Trophoblast cell (in vitro differentiated cells and primary cell): ENCODE measurements at regions not wholly inside any gene's neighbourhood (a gene's known extent, or its start where the extent isn't known, plus 50 kb on each side); places are given as distances from the start of the nearest gene placed in this dataset.

Experiments used
- DNase-seq, 2 donors: peaks; one replicate each; pipeline ENCODE4 v3.0.0-alpha.2; 2016
- H2AFZ ChIP-seq: 2 replicates; pipeline ENCODE4 v1.6.1; 2013; ENCODE audit warnings: low read length, moderate library complexity, mild to moderate bottlenecking; ENCODE audit not compliant: insufficient read depth, poor library complexity
- H2AK5ac ChIP-seq: 2 replicates; pipeline ENCODE4 v1.6.1; 2013; ENCODE audit warnings: mild to moderate bottlenecking, low read length
- H2BK120ac ChIP-seq: 2 replicates; pipeline ENCODE4 v1.6.1; 2013; ENCODE audit warnings: low read length, mild to moderate bottlenecking, moderate library complexity; ENCODE audit not compliant: insufficient read depth, poor library complexity
- H2BK12ac ChIP-seq: 2 replicates; pipeline ENCODE4 v1.6.1; 2013; ENCODE audit warnings: mild to moderate bottlenecking, low read length, moderate library complexity
- H2BK5ac ChIP-seq: 2 replicates; pipeline ENCODE4 v1.6.1; 2013; ENCODE audit warnings: low read length, low read depth, moderate library complexity, mild to moderate bottlenecking; ENCODE audit not compliant: poor library complexity
- H3K14ac ChIP-seq: 2 replicates; pipeline ENCODE4 v1.6.1; 2013; ENCODE audit warnings: mild to moderate bottlenecking, low read length
- H3K18ac ChIP-seq: 2 replicates; pipeline ENCODE4 v1.6.1; 2013; ENCODE audit warnings: mild to moderate bottlenecking, low read length
- H3K23ac ChIP-seq: 2 replicates; pipeline ENCODE4 v1.6.1; 2013; ENCODE audit warnings: low read length
- H3K27ac ChIP-seq: 2 replicates; pipeline ENCODE4 v1.5.1; 2013; ENCODE audit warnings: low read depth, mild to moderate bottlenecking, inconsistent platforms, low read length, moderate library complexity
- H3K27me3 ChIP-seq: 2 replicates; pipeline ENCODE4 v1.6.1; 2013; ENCODE audit warnings: inconsistent platforms, mild to moderate bottlenecking, low read length, moderate library complexity; ENCODE audit not compliant: insufficient read depth
- H3K36me3 ChIP-seq, 2 experiments: 1 replicate in 1 of 2; 2 replicates in 1 of 2; pipeline ENCODE4 v1.6.1; 2013; ENCODE audit warnings: low read length in 2 of 2, mild to moderate bottlenecking in 2 of 2, moderate library complexity in 1 of 2; ENCODE audit not compliant: insufficient read depth in 2 of 2, control insufficient read depth in 1 of 2
- H3K4ac ChIP-seq: 2 replicates; pipeline ENCODE4 v1.6.1; 2013; ENCODE audit warnings: low read depth, mild to moderate bottlenecking, low read length, moderate library complexity
- H3K4me1 ChIP-seq, 2 experiments: 1 replicate in 1 of 2; 2 replicates in 1 of 2; pipeline ENCODE4 v1.6.1; 2013; ENCODE audit warnings: low read length in 2 of 2, mild to moderate bottlenecking in 2 of 2, moderate library complexity in 1 of 2; ENCODE audit not compliant: insufficient read depth in 2 of 2, control insufficient read depth in 1 of 2
- H3K4me2 ChIP-seq: 2 replicates; pipeline ENCODE4 v1.6.1; 2013; ENCODE audit warnings: inconsistent platforms, mild to moderate bottlenecking, low read length, moderate library complexity
- H3K4me3 ChIP-seq: 2 replicates; pipeline ENCODE4 v1.5.1; 2013; ENCODE audit warnings: mild to moderate bottlenecking, low read depth, low read length, inconsistent platforms
- H3K79me1 ChIP-seq: one replicate; pipeline ENCODE4 v1.6.1; 2013; ENCODE audit warnings: low read length
- H3K79me2 ChIP-seq: 2 replicates; pipeline ENCODE4 v1.6.1; 2013; ENCODE audit warnings: low read length, mild to moderate bottlenecking; ENCODE audit not compliant: control insufficient read depth, insufficient read depth, poor library complexity
- H3K9ac ChIP-seq: 2 replicates; pipeline ENCODE4 v1.6.1; 2013; ENCODE audit warnings: mild to moderate bottlenecking, low read length
- H3K9me3 ChIP-seq: 2 replicates; pipeline ENCODE4 v1.6.1; 2013; ENCODE audit warnings: low read depth, mild to moderate bottlenecking, control low read depth, inconsistent platforms, low read length; ENCODE audit not compliant: insufficient read depth
- H4K12ac ChIP-seq: 2 replicates; pipeline ENCODE4 v1.6.1; 2013; ENCODE audit warnings: low read depth, mild to moderate bottlenecking, low read length, moderate library complexity
- H4K8ac ChIP-seq: 2 replicates; pipeline ENCODE4 v1.6.1; 2013; ENCODE audit warnings: low read depth, mild to moderate bottlenecking, low read length, moderate library complexity
- H4K91ac ChIP-seq: one replicate; pipeline ENCODE4 v1.6.1; 2013; ENCODE audit warnings: low read depth, mild to moderate bottlenecking, low read length, moderate library complexity
- WGBS: extraction: QIAGEN DNeasy Blood & Tissue Kit; methylation state at CpG from one replicate; pipeline ENCODE4 v1.1.7; 2013; ENCODE audit warnings: missing lambda C conversion rate; ENCODE audit not compliant: insufficient read length, insufficient coverage; ENCODE audit errors: extremely low coverage; 5-methylcytosine and 5-hydroxymethylcytosine counted together

DNA sequence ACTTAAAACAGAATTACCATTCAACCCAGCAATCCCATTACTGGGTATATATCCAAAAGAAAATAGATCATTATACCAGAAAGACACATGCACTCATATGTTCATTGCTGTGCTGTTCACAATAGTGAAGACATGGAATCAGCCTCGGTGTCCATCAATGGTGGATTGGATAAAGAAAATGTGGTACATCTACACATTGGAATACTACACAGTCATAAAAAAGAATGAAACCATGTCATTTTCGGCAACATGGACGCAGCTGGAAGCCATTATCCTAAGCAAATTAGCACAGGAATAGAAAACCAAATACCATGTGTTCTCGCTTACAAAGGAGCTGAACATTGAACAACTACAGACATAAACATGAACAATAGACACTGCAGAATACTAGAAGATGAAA lies 244.8 kb upstream of the PROX1 start:
- no peak overlapping the region for H2BK5ac ChIP-seq
- H3K36me3 ChIP-seq: no peaks in the 10 kb centered on the region
- H3K4ac ChIP-seq: no peak overlapping the region

GRCh38 chr1:213744780-213745179 lies 243.0 kb upstream of the PROX1 start:
- H4K12ac ChIP-seq: no peak overlapping the region
- no peak overlapping the region for H2BK5ac ChIP-seq
- H3K27ac ChIP-seq: no peak overlapping the region
- no peaks in the 10 kb centered on the region for H3K79me1 ChIP-seq
- no peak overlapping the region for H4K8ac ChIP-seq
- H4K91ac ChIP-seq: no peak overlapping the region
- WGBS: no CpG with 5 or more reads among the region's 3 CpGs
- no peak overlapping the region for H3K4me2 ChIP-seq
- H2AFZ ChIP-seq: no peak overlapping the region
- H3K36me3 ChIP-seq: no peaks in the 10 kb centered on the region
- no peak overlapping the region for H3K23ac ChIP-seq
- no peak overlapping the region for H3K18ac ChIP-seq
- DNase-seq: no peak
- no peak overlapping the region for H2BK12ac ChIP-seq
- H3K79me2 ChIP-seq: no peaks in the 10 kb centered on the region
- no peak overlapping the region for H3K4ac ChIP-seq
- H3K4me1 ChIP-seq: no peaks in the 10 kb centered on the region
- no peak overlapping the region for H2AK5ac ChIP-seq
- H3K14ac ChIP-seq: no peak overlapping the region
- no peak overlapping the region for H3K4me3 ChIP-seq
- H3K27me3 ChIP-seq: no peaks in the 10 kb centered on the region
- peaks cover 2% of the 10 kb centered on the region for H3K9me3 ChIP-seq
- no peak overlapping the region for H2BK120ac ChIP-seq
- no peak overlapping the region for H3K9ac ChIP-seq

More for the DNA sequence above, 244.8 kb upstream of the PROX1 start:
- Histone ChIP-seq H2AK5ac (no peak overlapping the region), H3K4me3 (no peak overlapping the region), H4K91ac (no peak overlapping the region), H3K4me1 (no peaks in the 10 kb centered on the region), H3K23ac (no peak overlapping the region), H3K27me3 (no peaks in the 10 kb centered on the region), H2BK12ac (no peak overlapping the region), H3K18ac (no peak overlapping the region), H3K4me2 (no peak overlapping the region), H3K9me3 (peaks cover 2% of the 10 kb centered on the region), H3K27ac (no peak overlapping the region), H3K9ac (no peak overlapping the region), H2BK120ac (no peak overlapping the region), H3K14ac (no peak overlapping the region), H3K79me1 (no peaks in the 10 kb centered on the region), H2AFZ (no peak overlapping the region), H4K12ac (no peak overlapping the region), H3K79me2 (no peaks in the 10 kb centered on the region), H4K8ac (no peak overlapping the region)
- no peak for DNase-seq
- WGBS: no CpG with 5 or more reads among the region's 4 CpGs

GRCh38 chr1:213745451-213745850 lies 242.3 kb upstream of the PROX1 start:
- H3K14ac ChIP-seq: no peak overlapping the region
- no peak overlapping the region for H3K18ac ChIP-seq
- no peaks in the 10 kb centered on the region for H3K27me3 ChIP-seq
- no peak overlapping the region for H2BK5ac ChIP-seq
- H3K4me2 ChIP-seq: no peak overlapping the region
- H3K9me3 ChIP-seq: peaks cover 2% of the 10 kb centered on the region
- WGBS: no CpG with 5 or more reads among the region's 8 CpGs
- no peak overlapping the region for H2AFZ ChIP-seq
- H3K27ac ChIP-seq: no peak overlapping the region
- H2AK5ac ChIP-seq: no peak overlapping the region
- no peaks in the 10 kb centered on the region for H3K4me1 ChIP-seq
- no peak overlapping the region for H4K12ac ChIP-seq
- H3K79me1 ChIP-seq: no peaks in the 10 kb centered on the region
- no peaks in the 10 kb centered on the region for H3K79me2 ChIP-seq
- no peak overlapping the region for H3K4me3 ChIP-seq
- no peak overlapping the region for H2BK12ac ChIP-seq
- H3K23ac ChIP-seq: no peak overlapping the region
- no peak overlapping the region for H2BK120ac ChIP-seq
- DNase-seq: no peak
- no peak overlapping the region for H4K91ac ChIP-seq
- no peak overlapping the region for H3K4ac ChIP-seq
- no peak overlapping the region for H3K9ac ChIP-seq
- no peaks in the 10 kb centered on the region for H3K36me3 ChIP-seq
- H4K8ac ChIP-seq: no peak overlapping the region

GRCh38 chr1:213749558-213749957 lies 238.2 kb upstream of the PROX1 start:
- Histone ChIP-seq H3K4me3 (no peak overlapping the region), H2AFZ (no peak overlapping the region), H4K12ac (no peak overlapping the region), H3K4me2 (no peak overlapping the region), H2BK120ac (no peak overlapping the region), H3K9ac (no peak overlapping the region), H2BK12ac (no peak overlapping the region), H3K36me3 (no peaks in the 10 kb centered on the region), H3K14ac (no peak overlapping the region), H2AK5ac (no peak overlapping the region), H4K8ac (no peak overlapping the region), H3K79me1 (no peaks in the 10 kb centered on the region), H3K27ac (no peak overlapping the region), H3K4ac (no peak overlapping the region), H3K27me3 (no peaks in the 10 kb centered on the region), H3K23ac (no peak overlapping the region), H2BK5ac (no peak overlapping the region), H4K91ac (no peak overlapping the region), H3K18ac (no peak overlapping the region), H3K79me2 (no peaks in the 10 kb centered on the region), H3K4me1 (no peaks in the 10 kb centered on the region), H3K9me3 (peaks cover 5% of the 10 kb centered on the region)
- WGBS: no CpG with 5 or more reads among the region's 8 CpGs
- no peak for DNase-seq
